ENCODE measurements at regions not wholly inside any gene's neighbourhood (a gene's known extent, or its start where the extent isn't known, plus 50 kb on each side); places are given as distances from the start of the nearest gene placed in this dataset.
"Not testable (repeated sequence)": the region's sequence is repeated elsewhere in the genome, so short reads cannot be mapped to it uniquely, and the experiment has no call there.

DNA sequence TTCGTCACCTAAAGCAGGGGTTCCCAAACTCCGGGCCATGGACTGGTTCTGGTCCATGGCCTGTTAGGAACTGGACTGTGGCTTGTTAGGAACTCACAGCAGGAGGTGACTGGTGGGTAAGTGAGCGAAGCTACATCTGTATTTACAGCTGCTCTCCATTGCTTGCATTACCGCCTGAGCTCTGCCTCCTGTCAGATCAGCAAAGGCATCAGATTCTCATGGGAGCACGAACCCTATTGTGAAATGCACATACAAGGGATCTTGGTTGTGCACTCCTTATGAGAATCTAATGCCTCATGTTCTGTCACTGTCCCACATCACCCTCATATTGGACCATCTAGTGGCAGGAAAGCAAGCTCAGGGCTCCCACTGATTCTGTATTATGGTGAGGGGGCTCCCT is 217.0 kb downstream of the ZFP36L2 start:
- DNase-seq: no peak

DNA sequence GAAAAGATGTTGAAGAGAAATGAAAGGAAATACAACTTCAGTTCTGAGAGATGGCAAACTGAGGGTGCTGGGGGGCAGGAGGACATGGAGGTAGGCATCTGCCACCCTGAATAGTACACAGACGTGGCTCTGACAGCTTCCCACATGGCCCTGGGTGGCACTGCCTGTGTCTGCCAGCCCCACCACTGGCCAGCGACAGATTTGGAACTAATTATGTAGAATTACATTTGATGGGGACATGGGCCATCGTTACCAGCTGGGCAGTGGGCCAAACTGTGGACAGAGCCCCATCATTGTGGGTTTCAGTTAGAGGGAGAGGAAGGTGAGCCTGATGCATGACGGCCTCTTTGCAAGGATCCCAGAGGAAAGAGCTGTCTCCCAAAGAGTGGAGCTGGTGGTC is 216.0 kb upstream of the HAAO start:
- DNase-seq: no peak

GRCh38 chr2:43007901-43008300 is 215.5 kb upstream of the HAAO start:
- no peak for DNase-seq

DNA sequence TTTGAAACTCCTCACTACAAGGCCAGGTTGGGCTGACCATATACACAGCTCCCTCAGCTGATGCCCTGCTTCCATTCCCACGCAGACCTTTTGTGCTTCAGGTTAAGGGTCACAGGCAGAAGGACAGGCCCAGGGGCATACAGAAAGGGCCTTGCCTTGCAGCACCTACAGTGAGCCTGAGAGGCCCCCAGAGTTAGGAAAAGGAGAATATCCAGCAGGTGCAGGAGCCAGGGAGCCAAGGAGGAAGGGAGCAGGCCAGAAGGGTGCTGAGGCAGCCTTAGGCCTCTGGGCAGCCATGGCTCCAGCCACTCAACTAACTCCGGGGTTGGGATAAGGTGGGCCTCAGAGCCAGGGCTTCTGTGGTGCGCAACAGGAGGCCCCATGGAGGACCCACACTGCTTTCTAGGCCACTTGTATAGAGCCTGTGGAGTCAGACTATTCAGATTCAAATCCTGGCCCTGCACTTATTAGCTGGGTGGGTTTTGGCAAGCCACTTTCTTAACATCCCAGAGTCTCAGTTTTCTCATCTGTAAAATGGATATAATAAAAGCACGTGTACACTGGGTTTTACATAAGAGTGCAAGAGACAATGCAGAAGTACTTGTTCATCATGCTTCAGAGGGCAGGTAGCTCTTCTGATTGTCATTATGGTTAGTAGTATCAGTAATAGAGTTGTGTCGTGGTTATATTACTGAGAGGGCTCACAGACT is 214.6 kb upstream of the HAAO start:
- no peak for DNase-seq

GRCh38 chr2:43005975-43006833 is 213.8 kb upstream of the HAAO start:
- no peak for DNase-seq

- no peak for DNase-seq
Observed at GRCh38 chr2:43005245-43005974, 213.0 kb upstream of the HAAO start.

GRCh38 chr2:43004879-43005244 is 212.5 kb upstream of the HAAO start:
- no peak for DNase-seq

- DNase-seq: not testable (repeated sequence)
Observed at GRCh38 chr2:43004126-43004865, 211.9 kb upstream of the HAAO start.

- DNase-seq: no peak
Observed at GRCh38 chr2:43003702-43004101, 211.3 kb upstream of the HAAO start.

GRCh38 chr2:43001787-43002468 is 209.5 kb upstream of the HAAO start:
- no peak for DNase-seq

DNA sequence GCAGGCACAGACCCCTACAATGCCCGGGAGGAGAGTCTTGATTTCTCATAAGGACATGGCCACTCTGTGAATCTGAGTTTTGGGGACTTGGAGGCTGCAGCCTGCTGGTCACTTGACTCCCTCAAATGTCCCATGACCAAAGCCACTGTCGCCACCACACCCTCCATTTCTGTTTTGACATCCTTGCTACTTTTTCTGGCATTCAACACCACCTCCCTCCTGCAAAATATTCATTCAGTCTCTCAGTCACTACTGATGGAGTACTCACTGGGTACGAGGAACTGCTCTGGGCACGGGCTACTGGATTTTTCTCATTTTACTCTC is 208.6 kb upstream of the HAAO start:
- DNase-seq: no peak

- no peak for DNase-seq
Observed at GRCh38 chr2:43000242-43001054, 208.1 kb upstream of the HAAO start.

GRCh38 chr2:42999856-43000241 is 207.5 kb upstream of the HAAO start:
- DNase-seq: no peak

- no peak for DNase-seq
Observed at GRCh38 chr2:42999391-42999841, 207.0 kb upstream of the HAAO start.

- DNase-seq: no peak
Observed at GRCh38 chr2:42998721-42999120, 206.3 kb upstream of the HAAO start.

DNA sequence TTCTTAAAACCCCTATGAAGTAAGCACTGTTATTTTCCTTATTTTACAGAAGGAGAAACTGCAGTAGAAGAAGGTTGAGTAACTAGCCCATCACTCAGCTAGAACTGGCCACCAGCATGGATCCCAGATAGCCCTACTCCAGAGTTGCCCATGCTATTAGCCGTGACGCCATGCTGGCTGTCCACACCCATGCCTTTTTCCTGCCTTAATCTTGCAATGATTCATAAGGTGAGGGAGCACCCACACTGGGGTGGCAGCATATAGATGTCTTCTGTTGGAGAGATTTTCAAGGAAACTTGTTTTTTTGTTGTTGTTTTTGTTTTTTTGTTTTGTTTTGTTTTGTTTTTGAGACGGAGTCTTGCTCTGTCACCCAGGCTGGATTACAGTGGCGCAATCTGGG is 204.1 kb upstream of the HAAO start:
- DNase-seq: no peak

GRCh38 chr2:42995752-42996422 is 203.5 kb upstream of the HAAO start:
- DNase-seq: no peak

DNA sequence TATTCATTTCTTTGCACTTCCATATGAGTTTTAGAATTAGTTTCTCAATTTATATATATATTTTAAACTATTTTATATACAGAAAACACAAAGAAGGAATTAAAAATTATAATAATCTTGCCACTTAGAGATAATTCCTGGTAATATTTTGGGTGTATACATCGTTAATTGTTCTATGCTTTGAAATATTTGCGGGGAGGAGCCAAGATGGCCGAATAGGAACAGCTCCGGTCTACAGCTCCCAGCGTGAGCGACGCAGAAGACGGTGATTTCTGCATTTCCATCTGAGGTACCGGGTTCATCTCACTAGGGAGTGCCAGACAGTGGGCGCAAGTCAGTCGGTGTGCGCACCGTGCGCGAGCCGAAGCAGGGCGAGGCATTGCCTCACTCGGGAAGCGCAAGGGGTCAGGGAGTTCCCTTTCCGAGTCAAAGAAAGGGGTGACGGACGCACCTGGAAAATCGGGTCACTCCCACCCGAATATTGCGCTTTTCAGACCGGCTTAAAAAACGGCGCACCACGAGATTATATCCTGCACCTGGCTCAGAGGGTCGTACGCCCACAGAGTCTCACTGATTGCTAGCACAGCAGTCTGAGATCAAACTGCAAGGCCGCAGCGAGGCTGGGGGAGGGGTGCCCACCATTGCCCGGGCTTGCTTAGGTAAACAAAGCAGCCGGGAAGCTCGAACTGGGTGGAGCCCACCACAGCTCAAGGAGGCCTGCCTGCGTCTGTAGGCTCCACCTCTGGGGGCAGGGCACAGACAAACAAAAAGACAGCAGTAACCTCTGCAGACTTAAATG is 197.1 kb upstream of the HAAO start:
- not testable (repeated sequence) for DNase-seq

GRCh38 chr2:42988055-42988454 is 195.7 kb upstream of the HAAO start:
- DNase-seq: not testable (repeated sequence)

Measured in NCI-H1092 treated with DMSO at 0.1 percent for 48 hours (cell line).